GM13977 (cell line): ENCODE measurements at regions not wholly inside any gene's neighbourhood (a gene's known extent, or its start where the extent isn't known, plus 50 kb on each side); places are given as distances from the start of the nearest gene placed in this dataset.

Source experiments
- DNase-seq: peaks from one replicate; pipeline ENCODE4 v3.0.0; 2012; ENCODE audit warnings: low spot score
- in situ Hi-C: fragments of 300-500 bp; cut with MboI; formaldehyde crosslinking; loops from one replicate; pipeline ENCODE4 v1.12.0; 2022; ENCODE audit warnings: low sequenced_read_pairs, low pct_unique_long_range_greater_than_20kb, mixed read lengths, inconsistent platforms; ENCODE audit not compliant: unreplicated experiment
- TF ChIP-seq, protein P1 (sequence below): IDR thresholded peaks from 2 replicates; pipeline ENCODE4 v1.5.1; 2012; ENCODE audit warnings: mild to moderate bottlenecking, control low read depth; ENCODE audit not compliant: insufficient read depth; ENCODE audit errors: extremely low read depth, missing control alignments

DNA sequence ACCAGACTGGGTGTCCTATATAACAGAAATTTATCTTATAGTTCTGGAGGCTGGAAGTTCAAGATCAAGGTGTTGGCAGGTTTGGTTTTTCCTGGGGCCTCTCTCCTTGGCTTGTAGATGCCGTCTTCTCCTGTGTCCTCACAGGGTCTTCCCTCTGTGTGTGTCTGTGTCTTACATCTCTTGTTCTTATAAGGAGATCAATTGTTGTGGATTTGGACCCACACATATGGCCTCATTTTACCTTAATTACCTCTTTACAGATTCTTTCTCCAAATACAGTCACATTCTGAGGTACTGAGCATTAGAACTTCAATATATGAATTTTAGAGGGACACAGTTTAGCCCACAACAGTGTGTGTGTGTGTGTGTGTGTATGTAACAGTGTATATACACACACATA is 74.5 kb downstream of the EDN1 start:
- in situ Hi-C loops = no loop called here
- no peak for DNase-seq
- TF ChIP-seq, protein P1, sequence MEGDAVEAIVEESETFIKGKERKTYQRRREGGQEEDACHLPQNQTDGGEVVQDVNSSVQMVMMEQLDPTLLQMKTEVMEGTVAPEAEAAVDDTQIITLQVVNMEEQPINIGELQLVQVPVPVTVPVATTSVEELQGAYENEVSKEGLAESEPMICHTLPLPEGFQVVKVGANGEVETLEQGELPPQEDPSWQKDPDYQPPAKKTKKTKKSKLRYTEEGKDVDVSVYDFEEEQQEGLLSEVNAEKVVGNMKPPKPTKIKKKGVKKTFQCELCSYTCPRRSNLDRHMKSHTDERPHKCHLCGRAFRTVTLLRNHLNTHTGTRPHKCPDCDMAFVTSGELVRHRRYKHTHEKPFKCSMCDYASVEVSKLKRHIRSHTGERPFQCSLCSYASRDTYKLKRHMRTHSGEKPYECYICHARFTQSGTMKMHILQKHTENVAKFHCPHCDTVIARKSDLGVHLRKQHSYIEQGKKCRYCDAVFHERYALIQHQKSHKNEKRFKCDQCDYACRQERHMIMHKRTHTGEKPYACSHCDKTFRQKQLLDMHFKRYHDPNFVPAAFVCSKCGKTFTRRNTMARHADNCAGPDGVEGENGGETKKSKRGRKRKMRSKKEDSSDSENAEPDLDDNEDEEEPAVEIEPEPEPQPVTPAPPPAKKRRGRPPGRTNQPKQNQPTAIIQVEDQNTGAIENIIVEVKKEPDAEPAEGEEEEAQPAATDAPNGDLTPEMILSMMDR = no peak

DNA sequence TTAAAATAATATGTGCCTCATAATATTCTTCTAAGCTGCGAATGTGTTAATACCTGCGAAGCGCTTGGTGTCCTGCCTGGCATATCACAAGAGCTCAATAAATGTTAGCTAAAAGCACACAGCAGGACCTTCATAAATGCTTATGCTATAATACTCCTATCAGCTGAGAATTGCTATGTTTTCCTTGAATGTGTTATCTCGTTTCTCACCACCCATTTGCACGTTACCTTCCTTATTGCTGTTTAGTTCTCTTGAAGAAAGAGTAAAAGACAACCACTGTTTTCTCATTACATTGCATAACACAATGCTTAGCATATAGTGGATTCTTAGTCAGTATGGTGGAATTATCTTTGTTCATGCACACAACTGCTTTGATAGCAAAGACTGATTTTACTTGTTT is 76.6 kb downstream of the EDN1 start:
- in situ Hi-C loops = no loop called here
- TF ChIP-seq, protein P1 = no peak
- no peak for DNase-seq

DNA sequence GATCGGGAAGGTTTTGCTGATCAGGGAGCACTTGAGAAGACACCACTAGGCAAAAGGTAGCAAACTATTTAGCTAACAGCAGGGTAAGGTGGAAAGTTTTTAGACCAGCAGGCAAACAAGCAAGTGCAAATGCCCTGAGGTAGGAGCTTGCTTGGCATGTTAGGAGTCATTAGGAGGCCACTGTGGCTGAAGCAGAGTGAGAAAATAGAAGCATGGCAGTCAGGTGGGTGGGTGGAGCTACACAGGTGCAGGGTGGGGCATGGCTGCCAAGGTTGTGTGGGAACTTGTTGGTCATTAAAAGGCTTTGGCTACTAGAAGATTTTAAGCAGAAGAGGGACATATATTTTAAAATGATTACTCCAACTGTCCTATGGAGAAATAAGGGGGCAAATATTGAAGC is 77.3 kb downstream of the EDN1 start:
- DNase-seq = no peak
- in situ Hi-C loops = no loop called here
- TF ChIP-seq, protein P1 = no peak

DNA sequence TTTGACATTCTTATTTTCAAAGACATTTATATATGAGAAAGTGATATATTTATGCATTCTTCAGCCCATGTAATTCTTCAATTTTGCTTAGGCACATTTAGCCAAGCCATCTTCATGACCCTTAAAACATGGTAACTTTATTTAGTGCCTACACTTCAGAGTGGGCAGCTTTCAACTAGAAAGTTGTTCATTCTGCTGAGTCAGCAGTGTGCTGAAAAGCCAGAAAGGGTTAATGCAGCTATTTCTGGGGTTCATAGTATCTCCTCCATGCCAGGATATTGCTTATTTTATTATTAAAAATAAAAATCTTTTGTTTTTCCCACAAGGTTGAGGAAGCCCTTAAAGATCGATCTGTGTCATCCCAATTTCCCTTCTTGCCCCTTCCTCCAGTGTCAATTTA is 79.2 kb downstream of the EDN1 start:
- in situ Hi-C loops = no loop called here
- TF ChIP-seq, protein P1 = no peak
- DNase-seq = no peak

DNA sequence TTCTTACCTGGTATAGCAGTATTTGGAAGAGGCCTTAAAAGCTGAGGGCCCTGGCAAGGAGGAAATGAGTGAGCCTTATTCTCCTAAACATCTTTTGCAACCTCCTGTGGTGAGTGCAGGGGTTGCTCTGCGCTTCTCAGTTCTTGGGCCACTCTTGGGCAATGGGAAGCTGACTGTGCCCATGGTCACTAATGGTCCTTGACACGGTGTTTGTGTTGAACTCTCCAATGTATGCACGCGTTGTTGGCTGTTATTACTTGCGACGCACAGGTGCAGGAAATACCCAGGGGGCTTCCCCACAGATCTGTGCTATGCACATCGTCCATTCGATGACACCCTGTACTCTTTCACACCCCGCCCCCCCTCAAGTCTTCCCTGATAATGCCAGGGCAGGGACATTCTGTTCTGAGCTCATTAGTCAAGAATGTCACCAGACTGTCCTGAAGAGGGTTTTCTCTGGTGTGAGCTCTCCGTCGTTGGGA is 79.7 kb downstream of the EDN1 start:
- in situ Hi-C loops = no loop called here
- peak; percentile 19 for DNase-seq
- TF ChIP-seq, protein P1 = peak; percentile 52

DNA sequence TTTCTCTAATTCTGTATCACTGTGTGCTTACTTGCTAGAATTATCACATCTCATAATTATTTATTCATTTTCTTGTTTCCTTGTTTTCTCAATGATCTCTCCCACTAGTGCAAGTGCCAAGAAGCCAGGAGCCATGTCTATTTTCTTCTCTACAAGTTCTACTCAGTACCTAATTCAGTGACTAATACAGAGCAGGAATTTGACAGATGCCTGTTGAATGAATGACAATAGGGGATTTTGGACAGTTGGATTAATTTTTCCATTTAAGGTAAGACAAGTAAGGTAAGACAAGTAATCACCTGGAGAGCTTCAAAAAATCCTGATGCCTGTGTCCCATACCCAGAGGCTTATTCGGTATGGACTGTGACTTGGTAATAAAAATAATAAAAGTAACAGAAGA is 81.0 kb downstream of the EDN1 start:
- TF ChIP-seq, protein P1 = no peak
- in situ Hi-C loops = no loop called here
- no peak for DNase-seq

DNA sequence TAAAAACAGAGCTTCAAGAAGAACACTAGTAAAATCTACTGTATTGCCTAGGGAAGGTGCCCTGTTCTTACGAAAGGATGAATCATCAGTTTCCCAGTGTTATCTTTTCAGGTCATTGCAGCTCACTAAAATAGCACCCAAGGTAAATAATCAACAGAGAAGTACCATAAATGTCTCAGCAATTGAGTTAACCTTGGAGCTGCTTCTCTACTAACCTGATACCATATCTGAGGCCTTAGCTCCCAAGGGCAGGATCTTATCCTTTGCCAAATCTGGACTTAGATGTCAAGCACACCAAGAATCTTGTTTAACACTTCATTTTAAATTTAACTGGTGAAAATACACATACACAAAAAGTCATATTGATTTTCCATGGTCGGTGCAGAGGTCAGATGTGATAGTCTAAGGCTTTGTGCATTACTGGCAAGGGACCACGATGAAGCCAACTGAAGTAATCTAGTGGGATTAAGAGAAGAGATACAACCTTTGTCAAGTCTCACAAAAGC is 81.5 kb downstream of the EDN1 start:
- TF ChIP-seq, protein P1 = no peak
- in situ Hi-C loops = no loop called here
- no peak for DNase-seq
